ENCODE measurements at regions not wholly inside any gene's neighbourhood (a gene's known extent, or its start where the extent isn't known, plus 50 kb on each side); places are given as distances from the start of the nearest gene placed in this dataset.

GRCh38 chr7:22027475-22027874 lies 81.8 kb upstream of the CDCA7L start:
- TF ChIP-seq CTCF (IDR thresholded peaks at IDR 0.05 in 8 of 11, conservative IDR thresholded peaks at IDR 0.05 in 3 of 11) (no peak), POLR2AphosphoS5 (IDR thresholded peaks at IDR 0.05) (no peak)

Data from spleen (tissue), 7 donors.